Neural crest cell (in vitro differentiated cells): ENCODE measurements at regions not wholly inside any gene's neighbourhood (a gene's known extent, or its start where the extent isn't known, plus 50 kb on each side); places are given as distances from the start of the nearest gene placed in this dataset.

Source experiments
- DNase-seq: peaks from one replicate; pipeline ENCODE4 v3.0.0; 2021; ENCODE audit warnings: low read depth, mixed read lengths, low spot score
- H3K27ac Mint-ChIP-seq: one replicate; pipeline ENCODE4 v1.8.0; 2021; ENCODE audit warnings: mild to moderate bottlenecking, mixed read lengths; ENCODE audit not compliant: unreplicated experiment
- H3K27me3 Mint-ChIP-seq: 2 replicates; pipeline ENCODE4 v1.8.0; 2021; ENCODE audit warnings: low read depth, mild to moderate bottlenecking, mixed read lengths
- H3K36me3 Mint-ChIP-seq: 2 replicates; pipeline ENCODE4 v1.8.0; 2021; ENCODE audit warnings: low read depth, mild to moderate bottlenecking, mixed read lengths
- H3K4me1 Mint-ChIP-seq: 2 replicates; pipeline ENCODE4 v1.8.0; 2021; ENCODE audit warnings: mixed read lengths
- H3K4me3 Mint-ChIP-seq: one replicate; pipeline ENCODE4 v1.8.0; 2021; ENCODE audit warnings: mild to moderate bottlenecking, mixed read lengths
- H3K9me3 Mint-ChIP-seq: 2 replicates; pipeline ENCODE4 v1.8.0; 2021; ENCODE audit warnings: mixed read lengths
- CTCF ChIP-seq: fragments of 200-600 bp; sonication (generic); conservative IDR thresholded peaks from 2 replicates; pipeline ENCODE4 v1.5.0; 2021; ENCODE audit warnings: antibody characterized with exemption, mild to moderate bottlenecking

- Mint-ChIP-seq H3K4me3 (no peak overlapping the region), H3K36me3 (no peaks in the 10 kb centered on the region), H3K9me3 (peaks cover 6% of the 10 kb centered on the region), H3K4me1 (peaks cover 18% of the 10 kb centered on the region), H3K27ac (no peak overlapping the region), H3K27me3 (no peaks in the 10 kb centered on the region)
- no peak for TF ChIP-seq CTCF
- no peak for DNase-seq
These were observed 232.7 kb upstream of the SNX7 start for GRCh38 chr1:98428864-98429263.

- no peak for DNase-seq
- Mint-ChIP-seq H3K9me3 (peaks cover 6% of the 10 kb centered on the region), H3K4me3 (no peak overlapping the region), H3K27me3 (no peaks in the 10 kb centered on the region), H3K36me3 (no peaks in the 10 kb centered on the region), H3K4me1 (peaks cover 18% of the 10 kb centered on the region), H3K27ac (no peak overlapping the region)
- no peak for TF ChIP-seq CTCF
These were observed 233.9 kb upstream of the SNX7 start for GRCh38 chr1:98427664-98428063.

GRCh38 chr1:98426092-98426491 lies 235.4 kb upstream of the SNX7 start:
- H3K27me3 Mint-ChIP-seq = no peaks in the 10 kb centered on the region
- no peaks in the 10 kb centered on the region for H3K36me3 Mint-ChIP-seq
- H3K9me3 Mint-ChIP-seq = peaks cover 6% of the 10 kb centered on the region
- H3K4me3 Mint-ChIP-seq = no peak overlapping the region
- no peak for DNase-seq
- H3K4me1 Mint-ChIP-seq = peaks cover 18% of the 10 kb centered on the region
- H3K27ac Mint-ChIP-seq = no peak overlapping the region
- no peak for TF ChIP-seq CTCF

GRCh38 chr1:98422816-98423215 lies 238.7 kb upstream of the SNX7 start:
- H3K9me3 Mint-ChIP-seq = peaks cover 6% of the 10 kb centered on the region
- no peaks in the 10 kb centered on the region for H3K36me3 Mint-ChIP-seq
- peaks cover 13% of the 10 kb centered on the region for H3K4me1 Mint-ChIP-seq
- H3K27me3 Mint-ChIP-seq = no peaks in the 10 kb centered on the region
- no peak overlapping the region for H3K27ac Mint-ChIP-seq
- no peak for DNase-seq
- H3K4me3 Mint-ChIP-seq = no peak overlapping the region
- no peak for TF ChIP-seq CTCF

GRCh38 chr1:98421085-98421435 lies 240.5 kb upstream of the SNX7 start:
- TF ChIP-seq CTCF = no peak
- peaks cover 4% of the 10 kb centered on the region for H3K9me3 Mint-ChIP-seq
- H3K27ac Mint-ChIP-seq = no peak overlapping the region
- H3K4me1 Mint-ChIP-seq = no peaks in the 10 kb centered on the region
- DNase-seq = no peak
- H3K36me3 Mint-ChIP-seq = no peaks in the 10 kb centered on the region
- H3K27me3 Mint-ChIP-seq = no peaks in the 10 kb centered on the region
- no peak overlapping the region for H3K4me3 Mint-ChIP-seq

- H3K27ac Mint-ChIP-seq = no peak overlapping the region
- no peak for DNase-seq
- peaks cover 4% of the 10 kb centered on the region for H3K9me3 Mint-ChIP-seq
- no peaks in the 10 kb centered on the region for H3K4me1 Mint-ChIP-seq
- H3K36me3 Mint-ChIP-seq = no peaks in the 10 kb centered on the region
- no peak for TF ChIP-seq CTCF
- H3K4me3 Mint-ChIP-seq = no peak overlapping the region
- H3K27me3 Mint-ChIP-seq = no peaks in the 10 kb centered on the region
These were observed 241.0 kb upstream of the SNX7 start for GRCh38 chr1:98420376-98421084.
